ENCODE measurements at regions not wholly inside any gene's neighbourhood (a gene's known extent, or its start where the extent isn't known, plus 50 kb on each side); places are given as distances from the start of the nearest gene placed in this dataset.

DNA sequence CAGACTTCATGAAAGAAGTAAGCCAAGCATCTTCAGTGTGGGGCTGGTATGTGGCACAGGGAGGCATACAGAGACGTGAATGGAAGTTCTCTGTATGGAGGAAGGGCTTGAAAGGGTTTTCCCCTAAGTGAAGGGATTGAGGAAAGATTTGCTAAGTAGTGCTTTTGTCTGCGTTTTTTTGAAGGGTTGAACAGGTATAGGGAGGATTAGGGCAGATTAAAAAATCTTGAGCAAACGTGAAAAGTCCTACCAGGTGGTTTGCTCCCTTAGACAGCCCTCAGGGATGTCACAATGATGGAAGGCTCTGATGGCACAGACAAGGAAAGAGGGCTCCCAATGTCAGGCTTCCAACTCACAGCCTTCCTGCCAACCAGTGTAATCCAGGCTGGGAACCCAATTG, 181.7 kb upstream of the TAB2 start:
- no peak for TF ChIP-seq EZH2 (IDR thresholded peaks at IDR 0.05; ENCODE audit: borderline replicate concordance, low read length)
- TF ChIP-seq, protein P1, sequence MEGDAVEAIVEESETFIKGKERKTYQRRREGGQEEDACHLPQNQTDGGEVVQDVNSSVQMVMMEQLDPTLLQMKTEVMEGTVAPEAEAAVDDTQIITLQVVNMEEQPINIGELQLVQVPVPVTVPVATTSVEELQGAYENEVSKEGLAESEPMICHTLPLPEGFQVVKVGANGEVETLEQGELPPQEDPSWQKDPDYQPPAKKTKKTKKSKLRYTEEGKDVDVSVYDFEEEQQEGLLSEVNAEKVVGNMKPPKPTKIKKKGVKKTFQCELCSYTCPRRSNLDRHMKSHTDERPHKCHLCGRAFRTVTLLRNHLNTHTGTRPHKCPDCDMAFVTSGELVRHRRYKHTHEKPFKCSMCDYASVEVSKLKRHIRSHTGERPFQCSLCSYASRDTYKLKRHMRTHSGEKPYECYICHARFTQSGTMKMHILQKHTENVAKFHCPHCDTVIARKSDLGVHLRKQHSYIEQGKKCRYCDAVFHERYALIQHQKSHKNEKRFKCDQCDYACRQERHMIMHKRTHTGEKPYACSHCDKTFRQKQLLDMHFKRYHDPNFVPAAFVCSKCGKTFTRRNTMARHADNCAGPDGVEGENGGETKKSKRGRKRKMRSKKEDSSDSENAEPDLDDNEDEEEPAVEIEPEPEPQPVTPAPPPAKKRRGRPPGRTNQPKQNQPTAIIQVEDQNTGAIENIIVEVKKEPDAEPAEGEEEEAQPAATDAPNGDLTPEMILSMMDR (conservative IDR thresholded peaks at IDR 0.05 in 1 of 2, IDR thresholded peaks at IDR 0.05 in 1 of 2; ENCODE audit: extremely low read depth in 1 of 2, insufficient read depth in 1 of 2, low read depth in 1 of 2, low read length in 2 of 2) = no peak
